ENCODE measurements at regions not wholly inside any gene's neighbourhood (a gene's known extent, or its start where the extent isn't known, plus 50 kb on each side); places are given as distances from the start of the nearest gene placed in this dataset.

DNA sequence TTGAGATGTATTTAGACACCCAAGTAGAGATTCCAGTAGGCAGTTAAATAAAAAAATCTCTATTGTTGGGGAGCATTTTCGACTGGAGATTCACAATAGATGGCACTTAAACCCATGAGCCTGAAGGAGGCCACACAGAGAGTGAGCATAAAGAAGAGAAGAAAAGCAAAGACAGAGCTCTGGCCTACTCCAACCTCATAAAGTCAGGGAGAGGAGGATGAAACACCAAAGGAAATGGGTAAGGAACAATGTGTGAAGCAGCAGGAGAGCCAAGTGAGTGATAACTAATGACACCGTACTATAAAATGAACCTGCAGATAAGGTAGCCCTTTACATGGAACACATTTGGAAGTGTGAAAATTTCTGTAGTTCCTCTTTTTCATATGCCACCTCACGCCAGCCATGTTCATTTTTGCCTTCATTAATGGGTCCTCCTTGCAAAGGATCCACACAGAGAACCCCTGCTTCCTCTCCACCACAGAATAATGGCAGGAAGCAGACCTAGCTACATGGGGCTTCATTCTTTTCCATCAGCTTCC lies 150.0 kb upstream of the SYT10 start:
- TF ChIP-seq FOSL1 (IDR thresholded peaks at IDR 0.05; ENCODE audit: low read depth) (no peak), EZH2 (IDR thresholded peaks at IDR 0.05) (no peak), ZNF274 (IDR thresholded peaks at IDR 0.05; ENCODE audit: low read depth, low read length) (no peak), EZH2phosphoT487 (IDR thresholded peaks at IDR 0.05; ENCODE audit: borderline replicate concordance) (no peak)
- TF ChIP-seq, protein P1, sequence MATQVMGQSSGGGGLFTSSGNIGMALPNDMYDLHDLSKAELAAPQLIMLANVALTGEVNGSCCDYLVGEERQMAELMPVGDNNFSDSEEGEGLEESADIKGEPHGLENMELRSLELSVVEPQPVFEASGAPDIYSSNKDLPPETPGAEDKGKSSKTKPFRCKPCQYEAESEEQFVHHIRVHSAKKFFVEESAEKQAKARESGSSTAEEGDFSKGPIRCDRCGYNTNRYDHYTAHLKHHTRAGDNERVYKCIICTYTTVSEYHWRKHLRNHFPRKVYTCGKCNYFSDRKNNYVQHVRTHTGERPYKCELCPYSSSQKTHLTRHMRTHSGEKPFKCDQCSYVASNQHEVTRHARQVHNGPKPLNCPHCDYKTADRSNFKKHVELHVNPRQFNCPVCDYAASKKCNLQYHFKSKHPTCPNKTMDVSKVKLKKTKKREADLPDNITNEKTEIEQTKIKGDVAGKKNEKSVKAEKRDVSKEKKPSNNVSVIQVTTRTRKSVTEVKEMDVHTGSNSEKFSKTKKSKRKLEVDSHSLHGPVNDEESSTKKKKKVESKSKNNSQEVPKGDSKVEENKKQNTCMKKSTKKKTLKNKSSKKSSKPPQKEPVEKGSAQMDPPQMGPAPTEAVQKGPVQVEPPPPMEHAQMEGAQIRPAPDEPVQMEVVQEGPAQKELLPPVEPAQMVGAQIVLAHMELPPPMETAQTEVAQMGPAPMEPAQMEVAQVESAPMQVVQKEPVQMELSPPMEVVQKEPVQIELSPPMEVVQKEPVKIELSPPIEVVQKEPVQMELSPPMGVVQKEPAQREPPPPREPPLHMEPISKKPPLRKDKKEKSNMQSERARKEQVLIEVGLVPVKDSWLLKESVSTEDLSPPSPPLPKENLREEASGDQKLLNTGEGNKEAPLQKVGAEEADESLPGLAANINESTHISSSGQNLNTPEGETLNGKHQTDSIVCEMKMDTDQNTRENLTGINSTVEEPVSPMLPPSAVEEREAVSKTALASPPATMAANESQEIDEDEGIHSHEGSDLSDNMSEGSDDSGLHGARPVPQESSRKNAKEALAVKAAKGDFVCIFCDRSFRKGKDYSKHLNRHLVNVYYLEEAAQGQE (IDR thresholded peaks at IDR 0.05; ENCODE audit: low read depth): no peak
- TF ChIP-seq, protein P2, sequence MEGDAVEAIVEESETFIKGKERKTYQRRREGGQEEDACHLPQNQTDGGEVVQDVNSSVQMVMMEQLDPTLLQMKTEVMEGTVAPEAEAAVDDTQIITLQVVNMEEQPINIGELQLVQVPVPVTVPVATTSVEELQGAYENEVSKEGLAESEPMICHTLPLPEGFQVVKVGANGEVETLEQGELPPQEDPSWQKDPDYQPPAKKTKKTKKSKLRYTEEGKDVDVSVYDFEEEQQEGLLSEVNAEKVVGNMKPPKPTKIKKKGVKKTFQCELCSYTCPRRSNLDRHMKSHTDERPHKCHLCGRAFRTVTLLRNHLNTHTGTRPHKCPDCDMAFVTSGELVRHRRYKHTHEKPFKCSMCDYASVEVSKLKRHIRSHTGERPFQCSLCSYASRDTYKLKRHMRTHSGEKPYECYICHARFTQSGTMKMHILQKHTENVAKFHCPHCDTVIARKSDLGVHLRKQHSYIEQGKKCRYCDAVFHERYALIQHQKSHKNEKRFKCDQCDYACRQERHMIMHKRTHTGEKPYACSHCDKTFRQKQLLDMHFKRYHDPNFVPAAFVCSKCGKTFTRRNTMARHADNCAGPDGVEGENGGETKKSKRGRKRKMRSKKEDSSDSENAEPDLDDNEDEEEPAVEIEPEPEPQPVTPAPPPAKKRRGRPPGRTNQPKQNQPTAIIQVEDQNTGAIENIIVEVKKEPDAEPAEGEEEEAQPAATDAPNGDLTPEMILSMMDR (IDR thresholded peaks at IDR 0.05 in 2 of 3, conservative IDR thresholded peaks at IDR 0.05 in 1 of 3; ENCODE audit: borderline replicate concordance in 1 of 3, insufficient read depth in 1 of 3, low read depth in 2 of 3, low read length in 2 of 3): no peak

All from HCT116 (cell line).